ENCODE measurements at regions not wholly inside any gene's neighbourhood (a gene's known extent, or its start where the extent isn't known, plus 50 kb on each side); places are given as distances from the start of the nearest gene placed in this dataset.

DNA sequence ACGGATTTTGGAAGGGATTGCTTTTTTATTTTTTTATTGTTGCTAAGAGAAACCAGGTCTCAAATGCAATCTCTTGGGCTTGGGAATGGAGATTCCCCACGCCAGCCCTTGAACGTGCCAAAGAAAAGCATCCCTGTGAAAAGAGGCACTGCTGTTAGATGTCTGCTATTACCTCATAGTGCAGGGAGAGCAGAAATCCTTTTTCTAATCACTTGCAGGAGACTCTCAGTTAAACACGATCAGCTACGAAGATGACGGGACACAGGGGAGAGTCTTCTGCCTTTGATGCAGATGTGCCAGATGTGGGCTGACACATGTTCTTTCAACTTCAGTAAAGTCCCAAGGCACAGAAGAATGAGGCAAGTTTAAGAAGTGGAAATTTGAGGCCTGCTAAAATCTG, 381.6 kb upstream of the TRIB2 start:
- TF ChIP-seq EZH2 (IDR thresholded peaks at IDR 0.05; ENCODE audit: borderline replicate concordance, low read depth, low read length, severe bottlenecking) (no peak), CTCF (IDR thresholded peaks at IDR 0.05; ENCODE audit: extremely low read depth in 1 of 2, insufficient read depth in 1 of 2, low read depth in 1 of 2, low read length in 2 of 2) (no peak), POLR2A (IDR thresholded peaks at IDR 0.05; ENCODE audit: low read depth, low read length) (no peak), GATA2 (IDR thresholded peaks at IDR 0.05; ENCODE audit: insufficient read depth, insufficient read length, low read depth, low read length) (no peak), POLR2AphosphoS5 (IDR thresholded peaks at IDR 0.05; ENCODE audit: insufficient read depth, low read depth, low read length) (no peak), MYC (IDR thresholded peaks at IDR 0.05; ENCODE audit: low read depth, low read length) (no peak), FOS (IDR thresholded peaks at IDR 0.05; ENCODE audit: borderline replicate concordance, insufficient read depth, low read length) (no peak)

Data from endothelial cell of umbilical vein (primary cell).